ENCODE measurements at regions not wholly inside any gene's neighbourhood (a gene's known extent, or its start where the extent isn't known, plus 50 kb on each side); places are given as distances from the start of the nearest gene placed in this dataset.

GRCh38 chr7:42726066-42726785 is 185.6 kb downstream of the C7orf25 start:
- Histone ChIP-seq H2AFZ (ENCODE audit: low read depth, low read length, severe bottlenecking) (no peak overlapping the region), H3K27me3 (ENCODE audit: low read length) (no peaks in the 10 kb centered on the region), H3K27ac (ENCODE audit: low read depth, low read length) (no peak overlapping the region), H3K79me2 (ENCODE audit: insufficient read depth, low read length) (no peaks in the 10 kb centered on the region), H3K4me2 (ENCODE audit: low read depth, low read length, poor library complexity, severe bottlenecking) (no peak overlapping the region), H3K9me3 (ENCODE audit: insufficient read depth, low read length) (no peaks in the 10 kb centered on the region), H3K9me2 (replicated peaks; ENCODE audit: insufficient read depth, low read length) (no peaks in the 10 kb centered on the region), H3K4me3 (ENCODE audit: insufficient read depth, low read length, poor library complexity, severe bottlenecking) (no peak overlapping the region), H3K9ac (ENCODE audit: low read length) (no peak overlapping the region), H4K20me1 (ENCODE audit: low read depth, low read length) (no peaks in the 10 kb centered on the region), H3K36me3 (ENCODE audit: low read length) (no peaks in the 10 kb centered on the region), H3F3A (ENCODE audit: insufficient read depth) (no peaks in the 10 kb centered on the region)
- no peak for TF ChIP-seq EZH2phosphoT487 (conservative IDR thresholded peaks at IDR 0.05; ENCODE audit: low read length)
- TF ChIP-seq, protein P1, sequence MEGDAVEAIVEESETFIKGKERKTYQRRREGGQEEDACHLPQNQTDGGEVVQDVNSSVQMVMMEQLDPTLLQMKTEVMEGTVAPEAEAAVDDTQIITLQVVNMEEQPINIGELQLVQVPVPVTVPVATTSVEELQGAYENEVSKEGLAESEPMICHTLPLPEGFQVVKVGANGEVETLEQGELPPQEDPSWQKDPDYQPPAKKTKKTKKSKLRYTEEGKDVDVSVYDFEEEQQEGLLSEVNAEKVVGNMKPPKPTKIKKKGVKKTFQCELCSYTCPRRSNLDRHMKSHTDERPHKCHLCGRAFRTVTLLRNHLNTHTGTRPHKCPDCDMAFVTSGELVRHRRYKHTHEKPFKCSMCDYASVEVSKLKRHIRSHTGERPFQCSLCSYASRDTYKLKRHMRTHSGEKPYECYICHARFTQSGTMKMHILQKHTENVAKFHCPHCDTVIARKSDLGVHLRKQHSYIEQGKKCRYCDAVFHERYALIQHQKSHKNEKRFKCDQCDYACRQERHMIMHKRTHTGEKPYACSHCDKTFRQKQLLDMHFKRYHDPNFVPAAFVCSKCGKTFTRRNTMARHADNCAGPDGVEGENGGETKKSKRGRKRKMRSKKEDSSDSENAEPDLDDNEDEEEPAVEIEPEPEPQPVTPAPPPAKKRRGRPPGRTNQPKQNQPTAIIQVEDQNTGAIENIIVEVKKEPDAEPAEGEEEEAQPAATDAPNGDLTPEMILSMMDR (IDR thresholded peaks at IDR 0.05; ENCODE audit: insufficient read depth, low read length, poor library complexity, severe bottlenecking), result no peak

DNA sequence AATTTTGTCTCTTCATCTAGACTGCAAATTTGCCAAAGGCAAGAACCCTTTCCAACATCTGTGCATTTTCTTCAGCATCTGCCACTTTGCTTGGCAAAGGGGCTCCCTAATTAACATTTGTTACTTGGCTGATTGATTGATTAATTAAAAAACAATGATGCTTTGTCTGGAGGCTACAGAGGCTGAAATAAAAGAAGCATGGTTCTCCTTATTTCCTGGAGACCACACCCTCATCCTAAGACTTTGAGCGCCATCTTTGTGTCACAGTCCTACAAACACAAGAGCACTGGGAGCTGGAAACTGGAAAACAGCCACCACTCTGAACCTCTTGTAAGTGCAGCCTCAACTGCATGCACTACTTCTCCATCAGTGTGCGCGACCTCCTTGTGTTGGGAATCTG is 189.2 kb downstream of the C7orf25 start:
- Histone ChIP-seq H3K9me3 (ENCODE audit: insufficient read depth, low read length) (no peaks in the 10 kb centered on the region), H3K36me3 (ENCODE audit: low read length) (no peaks in the 10 kb centered on the region), H3K9ac (ENCODE audit: low read length) (no peak overlapping the region), H3K4me2 (ENCODE audit: low read depth, low read length, poor library complexity, severe bottlenecking) (no peak overlapping the region), H3F3A (ENCODE audit: insufficient read depth) (no peaks in the 10 kb centered on the region), H3K27me3 (ENCODE audit: low read length) (no peaks in the 10 kb centered on the region), H3K9me2 (replicated peaks; ENCODE audit: insufficient read depth, low read length) (no peaks in the 10 kb centered on the region), H3K79me2 (ENCODE audit: insufficient read depth, low read length) (no peaks in the 10 kb centered on the region), H2AFZ (ENCODE audit: low read depth, low read length, severe bottlenecking) (no peak overlapping the region), H3K4me3 (ENCODE audit: insufficient read depth, low read length, poor library complexity, severe bottlenecking) (no peak overlapping the region), H4K20me1 (ENCODE audit: low read depth, low read length) (no peaks in the 10 kb centered on the region), H3K27ac (ENCODE audit: low read depth, low read length) (no peak overlapping the region)
- TF ChIP-seq, protein P1 (IDR thresholded peaks at IDR 0.05; ENCODE audit: insufficient read depth, low read length, poor library complexity, severe bottlenecking), result no peak
- TF ChIP-seq EZH2phosphoT487 (conservative IDR thresholded peaks at IDR 0.05; ENCODE audit: low read length), result no peak

DNA sequence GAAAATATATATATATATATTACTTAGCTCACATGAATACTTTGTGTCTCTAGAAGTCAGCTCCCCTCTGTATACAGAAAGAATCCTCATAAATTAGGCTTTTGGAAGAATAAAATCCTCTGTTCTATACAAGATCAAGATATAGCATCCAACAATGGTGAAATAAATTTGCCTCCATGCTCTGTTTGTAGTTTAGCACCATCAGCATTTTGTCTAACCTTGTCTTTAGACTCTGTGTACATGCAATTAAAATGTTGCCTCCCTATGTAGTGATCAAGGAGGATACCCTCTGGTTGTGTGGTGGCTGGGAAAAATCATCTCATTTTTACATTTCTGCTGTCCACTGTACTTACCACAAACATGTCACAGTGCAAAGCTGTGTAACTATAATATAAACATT is 189.7 kb downstream of the C7orf25 start:
- H3K36me3 ChIP-seq (ENCODE audit: low read length), result no peaks in the 10 kb centered on the region
- H3K4me2 ChIP-seq (ENCODE audit: low read depth, low read length, poor library complexity, severe bottlenecking), result no peak overlapping the region
- no peaks in the 10 kb centered on the region for H3K79me2 ChIP-seq (ENCODE audit: insufficient read depth, low read length)
- H3K27me3 ChIP-seq (ENCODE audit: low read length), result no peaks in the 10 kb centered on the region
- H3F3A ChIP-seq (ENCODE audit: insufficient read depth), result no peaks in the 10 kb centered on the region
- TF ChIP-seq, protein P1 (IDR thresholded peaks at IDR 0.05; ENCODE audit: insufficient read depth, low read length, poor library complexity, severe bottlenecking), result no peak
- no peak for TF ChIP-seq EZH2phosphoT487 (conservative IDR thresholded peaks at IDR 0.05; ENCODE audit: low read length)
- H3K9me2 ChIP-seq (replicated peaks; ENCODE audit: insufficient read depth, low read length), result no peaks in the 10 kb centered on the region
- no peaks in the 10 kb centered on the region for H3K9me3 ChIP-seq (ENCODE audit: insufficient read depth, low read length)
- no peak overlapping the region for H3K27ac ChIP-seq (ENCODE audit: low read depth, low read length)
- no peak overlapping the region for H3K9ac ChIP-seq (ENCODE audit: low read length)
- H2AFZ ChIP-seq (ENCODE audit: low read depth, low read length, severe bottlenecking), result no peak overlapping the region
- H4K20me1 ChIP-seq (ENCODE audit: low read depth, low read length), result no peaks in the 10 kb centered on the region
- no peak overlapping the region for H3K4me3 ChIP-seq (ENCODE audit: insufficient read depth, low read length, poor library complexity, severe bottlenecking)

Measured in SU-DHL-6 (cell line).